NCI-H1417 treated with DMSO at 0.1 percent for 48 hours (cell line): ENCODE measurements at regions not wholly inside any gene's neighbourhood (a gene's known extent, or its start where the extent isn't known, plus 50 kb on each side); places are given as distances from the start of the nearest gene placed in this dataset.
"Not testable (repeated sequence)": the region's sequence is repeated elsewhere in the genome, so short reads cannot be mapped to it uniquely, and the experiment has no call there.

ENCODE experiments used
- DNase-seq: peaks from one replicate; lab custom pipeline; 2025; lab: John Stamatoyannopoulos, UW

DNA sequence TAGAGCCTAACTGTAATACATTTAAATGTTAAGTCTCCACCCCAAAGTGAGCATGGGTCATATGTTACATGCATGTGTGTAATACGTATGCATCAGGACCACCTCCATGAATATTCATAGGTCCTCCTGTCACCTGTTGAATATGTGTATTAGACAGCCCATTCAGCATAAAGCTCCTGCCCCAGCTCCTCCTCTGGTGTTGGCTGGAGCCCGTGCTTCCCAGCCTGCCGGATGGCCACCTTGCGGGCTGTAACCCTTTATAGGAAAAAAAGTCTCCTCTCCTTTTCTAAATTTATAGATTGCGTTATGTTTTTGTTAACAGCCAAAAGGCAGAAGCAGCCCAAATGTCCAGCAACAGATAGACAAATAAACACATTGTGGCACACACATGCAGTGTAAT is 299.5 kb downstream of the MED10 start:
- DNase-seq = no peak

DNA sequence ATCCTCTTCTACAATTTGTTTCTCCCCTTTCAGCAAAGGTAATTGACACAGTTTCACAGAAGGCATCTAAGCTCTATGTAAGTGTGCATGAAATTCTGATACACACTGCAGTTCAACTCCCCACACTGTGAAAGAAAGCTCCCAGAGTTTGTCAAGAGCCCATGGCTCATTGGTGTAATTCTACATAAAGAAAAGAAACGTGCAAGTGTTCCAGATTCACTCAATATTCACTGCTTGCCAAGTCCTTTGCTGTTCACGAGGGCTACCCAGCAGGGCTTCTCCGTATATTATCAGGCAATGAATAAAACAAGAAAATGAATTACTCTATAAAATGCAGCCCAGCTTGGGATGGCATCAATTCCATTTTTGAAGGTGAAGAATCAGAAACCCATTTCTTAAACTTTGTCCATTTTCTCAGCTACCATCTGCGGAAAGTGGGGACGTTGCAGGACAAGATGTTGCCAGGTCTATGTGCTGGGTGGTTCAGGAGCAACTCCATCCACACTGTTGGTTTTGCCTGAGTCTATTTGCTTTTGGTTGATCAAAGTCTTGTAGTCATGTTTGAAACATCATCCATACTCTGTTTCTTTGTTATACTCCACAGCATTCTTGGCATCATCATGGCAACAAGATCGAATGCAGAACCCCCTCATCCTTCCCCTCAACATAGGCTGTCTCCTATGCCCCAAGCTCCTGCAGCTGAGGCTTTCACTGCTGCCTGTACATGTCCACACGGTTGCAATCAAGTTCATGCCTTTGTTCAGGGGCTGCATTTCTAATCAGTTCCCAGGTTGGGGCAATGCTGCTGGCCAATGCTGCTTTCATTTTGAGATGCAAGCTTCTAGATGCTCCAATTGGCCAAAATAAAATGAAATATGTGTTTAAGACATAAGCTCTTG is 301.8 kb downstream of the MED10 start:
- DNase-seq = no peak

DNA sequence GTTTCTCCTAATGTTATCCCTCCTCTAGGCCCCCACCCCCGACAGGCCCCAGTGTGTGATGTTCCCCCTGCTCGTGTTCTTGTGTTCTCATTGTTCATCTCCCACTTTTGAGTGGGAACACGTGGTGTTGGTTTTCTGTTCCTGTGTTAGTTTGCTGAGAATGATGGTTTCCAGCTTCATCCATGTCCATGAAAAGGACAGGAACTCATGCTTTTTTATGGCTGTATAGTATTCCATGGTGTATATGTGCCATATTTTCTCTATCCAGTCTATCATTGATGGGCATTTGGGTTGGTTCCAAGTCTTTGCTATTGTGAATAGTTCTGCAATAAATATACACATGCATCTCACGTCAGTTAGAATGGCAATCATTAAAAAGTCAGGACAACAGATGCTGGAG is 305.9 kb downstream of the MED10 start:
- not testable (repeated sequence) for DNase-seq

DNA sequence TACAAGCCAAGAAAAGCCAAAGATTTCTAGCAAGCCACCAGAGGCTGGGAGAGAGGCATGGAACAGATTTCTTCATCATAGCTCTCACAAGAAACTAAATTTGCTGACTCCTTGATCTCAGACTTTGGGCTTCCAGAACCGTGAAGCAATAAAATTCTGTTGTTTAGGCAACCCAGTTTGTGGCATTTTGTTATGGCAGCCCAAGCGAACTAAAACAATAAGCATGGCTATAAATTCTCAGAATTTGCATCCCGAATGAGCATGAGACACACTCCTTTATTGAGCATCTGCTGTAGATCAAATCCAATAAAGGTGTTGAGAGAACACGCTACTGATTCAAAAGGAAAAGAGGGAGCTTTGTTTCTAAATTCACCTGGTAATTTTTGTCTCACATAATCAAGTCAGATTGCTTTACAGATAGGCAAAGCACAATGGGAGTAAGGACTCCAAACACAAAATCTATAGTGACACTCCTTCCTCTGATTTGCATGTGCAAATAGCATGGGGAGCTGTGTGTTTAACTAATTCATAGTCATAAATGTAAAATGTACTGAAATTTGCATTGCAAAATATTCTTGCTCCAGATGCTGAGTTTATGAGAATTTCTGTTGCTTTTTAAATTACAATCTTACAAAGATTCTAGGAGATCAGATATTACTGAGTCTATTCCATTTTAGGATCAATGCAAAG is 308.7 kb downstream of the MED10 start:
- DNase-seq = no peak

DNA sequence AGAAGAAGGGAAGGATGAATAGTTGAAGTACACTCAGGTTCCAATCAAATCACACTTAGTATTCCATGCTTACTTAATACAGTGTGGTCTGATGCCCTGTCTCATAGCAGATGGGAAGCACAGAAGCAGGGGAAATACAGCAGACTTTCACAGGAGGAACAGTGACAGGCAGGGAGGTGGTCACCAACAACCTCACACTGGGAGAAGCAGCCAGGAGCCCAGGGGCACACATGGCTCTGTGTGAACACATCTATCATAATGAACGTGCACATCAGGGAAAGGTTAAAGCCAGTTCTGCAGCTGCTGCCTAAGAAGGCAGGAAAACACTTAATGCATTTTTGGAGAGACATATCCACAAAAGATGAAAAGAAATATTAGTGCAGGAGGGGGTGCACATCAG is 312.3 kb downstream of the MED10 start:
- DNase-seq = no peak

DNA sequence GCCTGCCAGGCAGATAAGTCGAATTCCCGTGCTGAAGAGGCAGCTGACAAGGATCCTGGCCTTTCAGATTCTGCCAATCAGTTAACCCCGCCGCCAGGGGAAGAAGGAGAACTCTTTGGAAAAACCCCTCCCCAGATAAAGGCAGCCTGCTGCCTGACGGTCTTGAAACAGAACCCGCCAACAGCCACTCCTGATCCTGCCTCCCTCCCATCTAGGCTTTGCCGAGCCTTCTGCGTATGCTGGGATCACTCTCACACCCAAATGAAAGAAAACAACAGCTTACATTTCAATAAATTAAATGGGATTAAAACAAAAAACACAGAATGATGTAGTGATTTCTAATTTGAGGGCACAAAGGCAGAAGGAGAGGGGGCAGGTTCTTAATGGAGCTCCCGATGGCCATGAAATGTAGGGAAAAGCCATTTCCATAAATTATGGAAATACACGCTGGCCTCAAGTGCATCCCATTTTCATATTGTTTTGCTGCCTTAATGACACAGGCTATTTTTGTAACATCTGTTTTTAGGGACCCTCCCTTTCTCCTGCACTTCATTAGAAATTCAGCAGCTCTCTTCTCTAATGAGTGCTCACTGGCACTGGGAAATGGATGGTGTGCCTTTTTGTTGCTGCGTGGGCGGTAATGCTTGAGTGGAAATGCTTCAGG is 319.1 kb downstream of the MED10 start:
- DNase-seq = no peak

DNA sequence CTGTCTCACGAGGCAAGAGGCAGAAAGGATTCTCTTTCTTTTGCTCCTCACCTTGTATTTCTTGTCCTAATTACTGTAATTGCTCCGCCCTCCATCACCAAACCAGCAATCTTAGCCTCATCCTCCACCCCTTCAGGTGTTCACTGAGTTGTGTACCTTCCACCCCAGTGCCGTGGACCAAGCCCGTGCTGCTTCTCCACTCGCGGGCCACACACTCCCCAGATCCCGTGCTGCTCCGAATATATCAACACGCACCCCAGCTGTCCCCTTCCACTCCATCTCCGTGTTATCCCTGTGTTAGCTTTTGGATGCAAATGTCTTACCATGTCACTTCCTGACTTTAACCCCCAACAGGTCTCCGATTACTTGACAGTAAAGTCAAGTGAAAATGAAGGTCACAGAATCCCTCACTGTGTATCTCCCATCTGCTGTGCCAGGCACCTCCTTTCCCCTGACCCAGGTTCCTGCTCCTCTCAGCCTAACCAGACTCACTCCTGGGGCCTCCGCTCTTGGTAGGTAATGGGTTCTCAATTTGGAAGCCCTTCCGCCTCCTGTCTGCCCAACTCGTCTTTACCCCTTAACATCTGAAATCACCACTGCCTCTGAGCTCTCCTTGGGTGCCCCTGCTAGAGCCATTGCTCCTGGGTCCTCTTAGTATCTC is 320.2 kb downstream of the MED10 start:
- no peak for DNase-seq

DNA sequence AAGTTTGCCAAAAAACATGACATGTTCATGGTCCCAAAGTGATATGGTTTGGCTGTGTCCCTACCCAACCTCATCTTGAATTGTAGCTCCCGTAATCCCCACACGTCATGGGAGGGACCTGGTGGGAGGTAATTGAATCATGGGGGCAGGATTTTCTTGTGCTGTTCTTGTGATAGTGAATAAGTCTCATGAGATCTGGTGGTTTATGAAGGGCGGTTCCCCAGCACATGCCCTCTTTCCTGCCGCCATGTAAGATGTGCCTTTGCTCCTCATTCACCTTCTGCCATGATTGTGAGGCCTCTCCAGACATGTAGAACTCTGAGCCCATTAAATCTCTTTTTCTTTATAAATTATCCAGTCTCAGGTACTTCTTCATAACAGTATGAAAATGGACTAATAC is 322.1 kb downstream of the MED10 start:
- DNase-seq = no peak

DNA sequence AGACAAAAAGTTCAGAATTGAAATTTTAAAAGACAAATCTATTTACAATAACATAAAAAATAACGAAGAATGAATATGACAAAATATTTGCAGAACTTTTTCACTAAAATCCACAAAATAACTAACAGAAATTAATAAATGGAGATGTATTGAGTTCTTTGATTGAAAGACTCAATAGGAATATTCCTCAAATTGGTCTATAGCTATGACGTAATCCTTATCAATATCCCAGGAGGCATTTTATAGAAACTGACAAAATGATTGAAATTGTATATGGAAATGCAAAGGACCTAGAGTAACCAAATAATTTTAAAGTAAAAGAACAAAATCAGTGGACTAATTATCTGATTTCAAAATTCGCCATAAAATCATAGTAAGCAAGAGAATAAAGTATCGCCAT is 328.7 kb downstream of the MED10 start:
- DNase-seq = no peak

DNA sequence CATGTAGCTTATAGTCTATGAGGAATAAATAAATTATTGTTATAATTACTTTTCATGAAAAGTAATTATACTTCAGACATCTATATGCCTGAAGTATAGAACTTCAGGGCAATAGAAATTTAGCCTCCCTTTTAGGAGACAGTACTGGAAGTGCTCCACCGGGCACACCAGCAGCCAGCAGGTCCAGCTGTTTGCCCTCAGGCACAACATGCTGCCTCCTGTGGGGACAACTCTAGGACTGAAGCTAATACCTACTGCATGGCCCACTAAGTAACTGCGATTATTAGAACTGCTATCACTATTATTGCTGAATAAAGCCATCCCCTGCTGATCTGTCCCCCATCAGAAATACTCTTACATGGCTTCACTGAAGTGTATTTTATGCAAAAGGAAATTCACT is 329.6 kb downstream of the MED10 start:
- no peak for DNase-seq

DNA sequence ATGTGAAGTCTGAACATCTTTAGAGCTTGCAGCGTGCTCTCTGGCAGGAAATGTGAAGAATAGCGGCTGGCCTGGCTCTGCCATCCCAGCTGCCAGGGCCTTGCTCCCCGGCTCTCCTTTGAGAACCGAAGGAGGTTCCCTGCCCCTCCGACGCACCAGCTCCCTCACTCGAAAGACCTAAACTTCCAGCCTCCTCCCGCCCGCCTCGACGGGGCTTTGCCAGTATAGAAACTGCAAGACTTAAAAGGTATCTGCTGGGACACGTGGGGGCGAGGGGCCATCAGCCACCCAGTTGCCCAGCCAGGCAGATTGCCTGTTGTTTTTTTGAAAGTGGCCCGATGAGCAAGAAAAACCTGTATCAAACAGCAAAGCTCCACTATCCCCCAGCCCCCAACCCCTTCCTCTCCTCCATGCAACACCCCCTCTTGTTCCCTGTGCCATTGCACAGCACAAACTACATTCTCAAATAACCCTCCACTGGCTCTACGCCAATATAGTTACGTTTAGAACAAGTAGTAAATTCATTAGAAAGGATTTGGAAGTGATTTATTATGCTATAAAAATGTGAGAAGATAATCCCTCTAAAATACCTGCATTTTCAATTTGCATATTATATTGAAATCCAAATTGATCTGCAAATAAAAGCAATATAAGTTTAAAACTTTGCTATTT is 331.9 kb downstream of the MED10 start:
- DNase-seq = no peak

DNA sequence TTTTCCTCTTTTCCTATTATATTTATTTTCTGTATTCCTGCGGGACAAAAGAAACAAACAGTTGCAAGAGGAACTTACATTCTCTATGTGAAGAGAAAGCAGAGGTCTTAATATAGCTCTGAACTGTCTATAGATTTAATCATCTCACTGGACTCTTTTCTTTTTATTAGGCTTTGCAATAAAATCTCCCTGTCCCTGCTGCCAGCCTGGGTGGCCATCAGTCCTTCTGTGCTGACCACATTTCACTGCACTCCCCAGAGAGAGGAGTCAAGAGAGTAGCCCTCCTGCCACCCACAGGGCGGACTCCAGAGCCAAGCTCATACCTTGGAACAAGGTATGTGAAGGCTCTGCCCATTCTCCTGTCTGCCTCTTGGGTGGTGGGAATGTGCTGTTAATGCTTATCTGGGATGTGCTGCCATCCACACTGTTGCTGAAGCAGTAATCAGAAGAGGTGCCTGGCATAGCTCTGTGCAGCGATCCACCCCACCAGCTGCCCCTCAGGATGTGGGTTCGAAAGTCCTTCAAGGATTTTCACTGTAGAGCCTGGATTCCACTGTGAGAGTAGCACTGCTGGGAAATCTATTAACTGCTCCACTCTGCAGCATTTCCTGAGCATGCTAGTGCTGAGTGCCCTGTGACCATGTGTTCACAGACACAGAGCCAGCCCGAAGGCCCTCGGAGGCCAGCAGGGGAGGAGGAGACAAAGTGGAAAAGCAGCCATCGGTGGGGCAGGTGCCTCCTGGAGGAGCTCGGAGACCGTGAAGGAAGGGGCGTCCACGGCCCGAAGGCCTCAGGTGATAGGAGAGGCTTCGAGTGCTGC is 334.6 kb downstream of the MED10 start:
- no peak for DNase-seq

DNA sequence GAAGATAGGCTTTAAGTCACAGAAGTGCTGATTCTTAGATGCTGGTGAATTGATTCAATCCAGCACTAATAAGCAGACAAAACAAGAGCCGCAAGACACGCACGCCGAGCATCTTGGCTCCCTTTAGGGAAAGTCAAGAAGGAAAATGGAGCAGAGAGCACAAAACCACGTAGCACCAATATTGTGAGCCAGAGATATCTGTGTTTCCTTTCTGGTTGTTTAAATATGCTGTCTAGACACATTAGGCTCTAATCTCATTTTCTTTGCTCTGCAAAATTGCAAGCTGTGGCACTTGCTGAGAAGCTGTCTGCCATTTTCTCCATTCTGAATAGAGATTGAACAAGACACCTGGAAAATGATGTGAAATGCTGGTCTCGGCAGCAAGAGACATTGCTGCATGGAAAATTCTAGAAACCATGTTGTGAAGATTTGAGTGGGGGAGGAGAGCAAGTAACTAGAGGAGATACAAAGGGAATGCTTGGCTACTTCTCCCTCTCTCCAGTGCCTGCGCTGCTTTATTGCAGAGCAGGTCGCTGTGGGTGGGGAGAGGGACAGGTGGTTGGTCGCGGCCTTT is 336.3 kb downstream of the MED10 start:
- no peak for DNase-seq

DNA sequence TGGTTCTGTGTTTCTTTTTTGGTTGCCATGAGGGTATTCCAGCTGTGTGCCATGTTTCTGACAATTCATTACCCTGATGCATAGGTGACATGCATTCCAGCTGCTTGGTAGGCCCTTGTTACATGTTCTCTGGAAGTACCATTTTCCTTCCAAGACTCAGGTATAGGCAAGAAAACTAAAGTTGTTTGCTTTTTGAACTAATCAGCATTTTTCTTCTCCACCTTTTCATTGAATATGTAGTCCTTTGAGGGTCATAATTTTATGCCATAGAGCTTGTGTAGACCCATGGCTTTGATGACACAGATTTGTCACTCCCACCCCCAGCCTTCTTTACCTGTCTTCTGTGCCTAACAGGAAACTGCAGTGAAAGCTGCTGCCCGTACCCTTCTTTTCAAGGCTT is 339.2 kb downstream of the MED10 start:
- no peak for DNase-seq

DNA sequence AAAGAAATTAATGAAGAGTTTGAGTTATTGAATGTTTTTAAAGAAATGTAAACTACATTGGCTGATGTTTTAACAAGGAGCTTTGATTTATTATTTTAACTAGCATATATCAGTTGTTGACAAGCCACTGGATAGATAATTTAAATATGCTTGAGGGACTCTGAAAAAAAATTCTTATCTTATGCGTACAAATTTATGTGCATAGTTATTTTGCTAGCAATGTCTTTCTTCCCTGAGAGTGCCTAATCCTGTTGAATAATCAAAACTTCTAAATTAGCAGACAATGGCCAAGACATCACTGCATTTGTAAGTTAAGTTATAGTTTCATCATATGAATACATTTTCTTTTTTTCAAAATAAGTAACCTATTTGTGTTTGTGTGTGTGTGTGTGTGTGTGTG is 342.3 kb downstream of the MED10 start:
- no peak for DNase-seq

DNA sequence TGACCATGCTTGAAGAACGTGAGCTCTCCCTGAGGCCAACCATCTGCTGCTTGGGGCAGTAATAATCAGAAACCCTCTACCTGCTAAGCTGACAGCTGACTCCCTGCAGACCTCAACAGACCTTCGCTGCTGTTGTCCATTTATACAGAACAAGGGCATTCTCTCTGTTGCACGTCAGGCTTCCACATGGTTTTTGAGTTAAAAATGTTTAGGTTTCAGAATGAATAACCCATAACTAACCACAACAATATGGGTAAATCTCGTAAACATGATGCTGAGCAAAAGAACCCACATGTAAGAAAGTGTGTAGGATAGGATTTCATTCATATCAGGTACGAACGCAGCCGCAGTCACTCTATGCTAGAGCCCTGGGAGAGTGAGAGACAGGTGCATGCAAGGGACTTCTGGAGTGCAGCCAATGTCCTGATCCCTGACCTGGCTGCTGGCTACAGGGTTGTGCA is 348.5 kb downstream of the MED10 start:
- no peak for DNase-seq

DNA sequence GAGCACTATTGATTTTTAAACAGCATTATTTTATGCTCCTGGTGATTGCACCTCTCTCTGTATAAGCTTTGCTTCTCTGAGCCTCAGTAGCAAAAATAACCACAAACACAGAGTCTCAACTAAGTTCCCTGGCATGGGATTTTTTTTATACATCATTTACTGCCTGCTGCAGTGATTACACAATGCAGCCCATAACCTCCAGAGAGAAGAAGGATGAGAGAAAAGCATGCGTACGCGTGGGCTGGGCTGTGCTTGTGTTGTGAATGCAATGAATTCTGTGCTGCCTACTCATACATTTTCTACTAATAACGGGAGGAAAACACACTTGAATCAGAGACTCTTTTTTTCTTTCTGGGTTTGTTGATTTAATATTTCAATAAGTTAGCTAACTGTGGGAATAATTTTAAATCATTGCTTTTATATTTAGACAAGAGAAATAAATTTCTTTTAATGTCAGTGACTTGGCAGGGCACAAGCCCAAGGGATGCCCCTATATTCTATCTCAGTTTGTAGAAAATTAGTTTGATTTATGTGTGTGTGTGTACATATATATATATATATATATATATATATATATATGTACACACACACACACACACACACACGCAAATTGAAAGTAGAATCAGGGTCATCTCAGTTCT is 351.5 kb downstream of the MED10 start:
- no peak for DNase-seq

DNA sequence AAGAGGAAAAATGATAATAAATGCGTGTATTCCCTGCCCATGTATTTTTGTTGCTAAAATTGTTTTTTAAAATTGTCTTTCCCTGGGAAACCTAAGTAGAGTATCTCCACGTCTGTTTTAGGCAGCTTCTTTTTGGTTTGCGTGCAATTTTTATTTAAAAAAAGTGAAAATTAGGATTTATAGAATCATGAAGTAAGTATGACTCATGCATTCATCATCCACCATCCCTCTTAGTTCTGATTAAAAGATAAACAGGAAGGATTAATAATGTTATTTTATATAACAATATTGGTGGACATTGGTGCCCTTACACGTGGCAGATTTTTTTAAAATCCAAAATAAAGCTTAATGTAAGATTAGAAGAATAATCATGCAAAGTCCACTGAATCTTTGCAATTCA is 358.7 kb downstream of the MED10 start:
- DNase-seq = no peak

DNA sequence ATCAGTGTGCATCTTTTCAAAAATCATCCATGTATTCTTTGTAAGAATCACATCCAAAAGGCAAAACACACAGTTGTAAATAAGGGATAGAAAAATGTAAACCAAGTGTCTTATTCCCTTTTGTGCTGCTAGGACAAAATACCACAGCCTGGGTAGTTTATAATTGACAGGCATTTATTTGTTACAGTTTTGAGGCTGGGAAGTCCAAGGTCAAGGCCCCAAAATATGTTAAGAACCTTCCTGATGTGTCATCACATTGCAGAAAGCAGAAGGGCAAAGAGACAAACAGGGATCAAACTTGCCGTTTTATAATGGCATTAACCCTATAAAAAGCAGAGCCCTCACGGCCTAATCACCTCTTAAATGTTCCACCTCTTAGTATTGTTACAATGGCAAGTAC is 364.8 kb downstream of the MED10 start:
- no peak for DNase-seq

DNA sequence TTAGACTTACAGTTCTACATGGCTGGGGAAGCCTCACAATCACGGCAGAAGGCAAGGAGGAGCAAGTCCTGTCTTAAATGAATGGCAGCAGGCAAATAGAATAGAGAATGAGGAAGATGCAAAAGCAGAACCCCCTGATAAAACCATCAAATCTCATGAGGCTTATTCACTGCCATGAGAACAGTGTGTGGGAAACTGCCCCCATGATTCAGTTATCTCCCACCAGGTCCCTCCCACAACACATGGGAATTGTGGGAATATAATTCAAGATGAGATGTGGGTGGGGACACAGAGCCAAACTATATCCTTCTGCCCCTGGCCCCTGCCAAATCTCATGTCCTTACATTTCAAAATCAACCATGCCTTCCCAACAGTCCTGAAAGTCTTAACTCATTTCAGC is 367.1 kb downstream of the MED10 start:
- no peak for DNase-seq
